ENCODE measurements at regions not wholly inside any gene's neighbourhood (a gene's known extent, or its start where the extent isn't known, plus 50 kb on each side); places are given as distances from the start of the nearest gene placed in this dataset.
"Not testable (repeated sequence)": the region's sequence is repeated elsewhere in the genome, so short reads cannot be mapped to it uniquely, and the experiment has no call there.

GRCh38 chr7:142460402-142461117 lies 202.7 kb upstream of the PRSS58 start:
- no peak for DNase-seq

GRCh38 chr7:142459551-142459963 lies 201.7 kb upstream of the PRSS58 start:
- no peak for DNase-seq

- no peak for DNase-seq
Measured at GRCh38 chr7:142457146-142457703, 199.4 kb upstream of the PRSS58 start.

- DNase-seq = no peak
Measured at GRCh38 chr7:142455392-142455791, 197.5 kb upstream of the PRSS58 start.

- no peak for DNase-seq
Measured at GRCh38 chr7:142454862-142455261, 197.0 kb upstream of the PRSS58 start.

GRCh38 chr7:142452791-142453190 lies 194.9 kb upstream of the PRSS58 start:
- DNase-seq = no peak

- DNase-seq = no peak
Measured at GRCh38 chr7:142451817-142452216, 194.0 kb upstream of the PRSS58 start.

- DNase-seq = no peak
Measured at GRCh38 chr7:142451296-142451695, 193.4 kb upstream of the PRSS58 start.

GRCh38 chr7:142450695-142451094 lies 192.8 kb upstream of the PRSS58 start:
- DNase-seq = no peak

GRCh38 chr7:142450206-142450605 lies 192.3 kb upstream of the PRSS58 start:
- DNase-seq = no peak

GRCh38 chr7:142448857-142449256 lies 191.0 kb upstream of the PRSS58 start:
- not testable (repeated sequence) for DNase-seq

- no peak for DNase-seq
Measured at GRCh38 chr7:142447762-142448161, 189.9 kb upstream of the PRSS58 start.

- no peak for DNase-seq
Measured at GRCh38 chr7:142445019-142445686, 187.3 kb upstream of the PRSS58 start.

- no peak for DNase-seq
Measured at GRCh38 chr7:142443216-142444010, 185.6 kb upstream of the PRSS58 start.

GRCh38 chr7:142442396-142442795 lies 184.5 kb upstream of the PRSS58 start:
- DNase-seq = no peak

- DNase-seq = no peak
Measured at GRCh38 chr7:142440906-142441411, 183.1 kb upstream of the PRSS58 start.

GRCh38 chr7:142440219-142440905 lies 182.5 kb upstream of the PRSS58 start:
- no peak for DNase-seq

GRCh38 chr7:142439739-142440138 lies 181.9 kb upstream of the PRSS58 start:
- no peak for DNase-seq

GRCh38 chr7:142438923-142439515 lies 181.2 kb upstream of the PRSS58 start:
- no peak for DNase-seq

- DNase-seq = no peak
Measured at GRCh38 chr7:142438235-142438922, 180.5 kb upstream of the PRSS58 start.

- no peak for DNase-seq
Measured at GRCh38 chr7:142437741-142438140, 179.9 kb upstream of the PRSS58 start.

- DNase-seq = no peak
Measured at GRCh38 chr7:142436601-142437000, 178.7 kb upstream of the PRSS58 start.

Data from activated CD4-positive, alpha-beta T cell treated with anti-CD3 and anti-CD28 coated beads for 1 hour (primary cell).